ENCODE measurements at regions not wholly inside any gene's neighbourhood (a gene's known extent, or its start where the extent isn't known, plus 50 kb on each side); places are given as distances from the start of the nearest gene placed in this dataset.

- TF ChIP-seq CTCF (IDR thresholded peaks at IDR 0.05) (no peak), POLR2A (IDR thresholded peaks at IDR 0.05) (no peak)
Observed at GRCh38 chr3:83002869-83003445, 1241.5 kb upstream of the GBE1 start.
